ENCODE measurements at regions not wholly inside any gene's neighbourhood (a gene's known extent, or its start where the extent isn't known, plus 50 kb on each side); places are given as distances from the start of the nearest gene placed in this dataset.

DNA sequence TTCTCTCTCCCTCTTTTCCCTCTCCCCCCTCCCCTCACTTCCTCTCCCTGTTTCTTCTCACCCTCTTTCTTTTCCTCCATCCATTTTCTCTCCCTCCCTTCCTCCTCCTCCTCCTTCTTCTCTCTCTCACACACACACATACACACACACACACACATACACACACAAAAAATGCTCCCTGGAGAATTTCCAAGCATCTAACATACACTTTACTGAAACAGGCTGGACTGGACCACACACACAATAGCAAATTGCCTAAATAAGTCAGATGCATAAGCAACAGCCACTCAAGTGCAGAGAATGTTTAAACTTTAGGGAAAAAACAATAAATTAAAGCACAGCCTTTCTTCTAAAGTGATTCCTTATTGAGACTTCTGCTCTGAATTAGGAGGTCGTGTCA is 267.7 kb downstream of the FGFR2 start:
- no peak for ATAC-seq
- in situ Hi-C loops (cut with MboI), result no loop called here
- Histone ChIP-seq H3K4me1 (ENCODE audit: control insufficient read depth, insufficient read depth, low read length) (no peaks in the 10 kb centered on the region), H3K27me3 (replicated peaks in 1 of 2; ENCODE audit: control insufficient read depth in 2 of 2, insufficient read depth in 2 of 2, low read length in 1 of 2) (no peaks in the 10 kb centered on the region), H2AFZ (ENCODE audit: control insufficient read depth, low read depth, low read length) (no peak overlapping the region), H3K36me3 (ENCODE audit: control insufficient read depth in 2 of 2, insufficient read depth in 2 of 2, low read length in 1 of 2) (no peaks in the 10 kb centered on the region), H3K9me3 (replicated peaks; ENCODE audit: control insufficient read depth, insufficient read depth, low read length) (no peaks in the 10 kb centered on the region), H3K4me2 (ENCODE audit: control insufficient read depth, insufficient read depth) (no peak overlapping the region), H4K20me1 (ENCODE audit: control insufficient read depth, insufficient read depth) (no peaks in the 10 kb centered on the region), H3K9ac (ENCODE audit: control insufficient read depth, insufficient read depth, low read length) (no peak overlapping the region), H3K4me3 (no peak overlapping the region), H3K79me2 (ENCODE audit: control insufficient read depth, insufficient read depth, low read length) (no peaks in the 10 kb centered on the region), H3K27ac (ENCODE audit: control insufficient read depth, insufficient read depth) (no peak overlapping the region)
- ChIA-PET SMC1A (ENCODE audit: uncharacterized antibody, unreplicated experiment) (no interaction called here), RAD21 (ENCODE audit: unreplicated experiment) (no interaction called here), POLR2A (no interaction called here), CTCF (no interaction called here)
- WGBS (ENCODE audit: insufficient coverage, insufficient replicate concordance, low lambda C conversion rate, missing lambda C conversion rate), result 0% methylated on average over 1 of the region's 1 CpG
- no peak for FAIRE-seq
- TF ChIP-seq, protein P1, sequence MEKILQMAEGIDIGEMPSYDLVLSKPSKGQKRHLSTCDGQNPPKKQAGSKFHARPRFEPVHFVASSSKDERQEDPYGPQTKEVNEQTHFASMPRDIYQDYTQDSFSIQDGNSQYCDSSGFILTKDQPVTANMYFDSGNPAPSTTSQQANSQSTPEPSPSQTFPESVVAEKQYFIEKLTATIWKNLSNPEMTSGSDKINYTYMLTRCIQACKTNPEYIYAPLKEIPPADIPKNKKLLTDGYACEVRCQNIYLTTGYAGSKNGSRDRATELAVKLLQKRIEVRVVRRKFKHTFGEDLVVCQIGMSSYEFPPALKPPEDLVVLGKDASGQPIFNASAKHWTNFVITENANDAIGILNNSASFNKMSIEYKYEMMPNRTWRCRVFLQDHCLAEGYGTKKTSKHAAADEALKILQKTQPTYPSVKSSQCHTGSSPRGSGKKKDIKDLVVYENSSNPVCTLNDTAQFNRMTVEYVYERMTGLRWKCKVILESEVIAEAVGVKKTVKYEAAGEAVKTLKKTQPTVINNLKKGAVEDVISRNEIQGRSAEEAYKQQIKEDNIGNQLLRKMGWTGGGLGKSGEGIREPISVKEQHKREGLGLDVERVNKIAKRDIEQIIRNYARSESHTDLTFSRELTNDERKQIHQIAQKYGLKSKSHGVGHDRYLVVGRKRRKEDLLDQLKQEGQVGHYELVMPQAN (conservative IDR thresholded peaks at IDR 0.05), result no peak
- TF ChIP-seq EP300 (IDR thresholded peaks at IDR 0.05; ENCODE audit: borderline replicate concordance in 1 of 2, control insufficient read depth in 1 of 2, low read depth in 2 of 2, low read length in 2 of 2) (no peak), TCF7 (IDR thresholded peaks at IDR 0.05; ENCODE audit: borderline replicate concordance) (no peak), YBX1 (IDR thresholded peaks at IDR 0.05) (no peak), SMAD1 (IDR thresholded peaks at IDR 0.05; ENCODE audit: low read depth, partially characterized antibody) (no peak), GABPA (IDR thresholded peaks at IDR 0.05; ENCODE audit: low read depth) (no peak), POLR2AphosphoS5 (IDR thresholded peaks at IDR 0.05; ENCODE audit: low read length) (no peak), YY1 (IDR thresholded peaks at IDR 0.05; ENCODE audit: low read depth, low read length) (no peak)
- TF ChIP-seq, protein P2, sequence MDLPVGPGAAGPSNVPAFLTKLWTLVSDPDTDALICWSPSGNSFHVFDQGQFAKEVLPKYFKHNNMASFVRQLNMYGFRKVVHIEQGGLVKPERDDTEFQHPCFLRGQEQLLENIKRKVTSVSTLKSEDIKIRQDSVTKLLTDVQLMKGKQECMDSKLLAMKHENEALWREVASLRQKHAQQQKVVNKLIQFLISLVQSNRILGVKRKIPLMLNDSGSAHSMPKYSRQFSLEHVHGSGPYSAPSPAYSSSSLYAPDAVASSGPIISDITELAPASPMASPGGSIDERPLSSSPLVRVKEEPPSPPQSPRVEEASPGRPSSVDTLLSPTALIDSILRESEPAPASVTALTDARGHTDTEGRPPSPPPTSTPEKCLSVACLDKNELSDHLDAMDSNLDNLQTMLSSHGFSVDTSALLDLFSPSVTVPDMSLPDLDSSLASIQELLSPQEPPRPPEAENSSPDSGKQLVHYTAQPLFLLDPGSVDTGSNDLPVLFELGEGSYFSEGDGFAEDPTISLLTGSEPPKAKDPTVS (IDR thresholded peaks at IDR 0.05; ENCODE audit: low read depth, low read length), result no peak
- TF ChIP-seq, protein P3, sequence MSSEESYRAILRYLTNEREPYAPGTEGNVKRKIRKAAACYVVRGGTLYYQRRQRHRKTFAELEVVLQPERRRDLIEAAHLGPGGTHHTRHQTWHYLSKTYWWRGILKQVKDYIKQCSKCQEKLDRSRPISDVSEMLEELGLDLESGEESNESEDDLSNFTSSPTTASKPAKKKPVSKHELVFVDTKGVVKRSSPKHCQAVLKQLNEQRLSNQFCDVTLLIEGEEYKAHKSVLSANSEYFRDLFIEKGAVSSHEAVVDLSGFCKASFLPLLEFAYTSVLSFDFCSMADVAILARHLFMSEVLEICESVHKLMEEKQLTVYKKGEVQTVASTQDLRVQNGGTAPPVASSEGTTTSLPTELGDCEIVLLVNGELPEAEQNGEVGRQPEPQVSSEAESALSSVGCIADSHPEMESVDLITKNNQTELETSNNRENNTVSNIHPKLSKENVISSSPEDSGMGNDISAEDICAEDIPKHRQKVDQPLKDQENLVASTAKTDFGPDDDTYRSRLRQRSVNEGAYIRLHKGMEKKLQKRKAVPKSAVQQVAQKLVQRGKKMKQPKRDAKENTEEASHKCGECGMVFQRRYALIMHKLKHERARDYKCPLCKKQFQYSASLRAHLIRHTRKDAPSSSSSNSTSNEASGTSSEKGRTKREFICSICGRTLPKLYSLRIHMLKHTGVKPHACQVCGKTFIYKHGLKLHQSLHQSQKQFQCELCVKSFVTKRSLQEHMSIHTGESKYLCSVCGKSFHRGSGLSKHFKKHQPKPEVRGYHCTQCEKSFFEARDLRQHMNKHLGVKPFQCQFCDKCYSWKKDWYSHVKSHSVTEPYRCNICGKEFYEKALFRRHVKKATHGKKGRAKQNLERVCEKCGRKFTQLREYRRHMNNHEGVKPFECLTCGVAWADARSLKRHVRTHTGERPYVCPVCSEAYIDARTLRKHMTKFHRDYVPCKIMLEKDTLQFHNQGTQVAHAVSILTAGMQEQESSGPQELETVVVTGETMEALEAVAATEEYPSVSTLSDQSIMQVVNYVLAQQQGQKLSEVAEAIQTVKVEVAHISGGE (CRISPR knock-in tag; IDR thresholded peaks at IDR 0.05), result no peak
- TF ChIP-seq, protein P4, sequence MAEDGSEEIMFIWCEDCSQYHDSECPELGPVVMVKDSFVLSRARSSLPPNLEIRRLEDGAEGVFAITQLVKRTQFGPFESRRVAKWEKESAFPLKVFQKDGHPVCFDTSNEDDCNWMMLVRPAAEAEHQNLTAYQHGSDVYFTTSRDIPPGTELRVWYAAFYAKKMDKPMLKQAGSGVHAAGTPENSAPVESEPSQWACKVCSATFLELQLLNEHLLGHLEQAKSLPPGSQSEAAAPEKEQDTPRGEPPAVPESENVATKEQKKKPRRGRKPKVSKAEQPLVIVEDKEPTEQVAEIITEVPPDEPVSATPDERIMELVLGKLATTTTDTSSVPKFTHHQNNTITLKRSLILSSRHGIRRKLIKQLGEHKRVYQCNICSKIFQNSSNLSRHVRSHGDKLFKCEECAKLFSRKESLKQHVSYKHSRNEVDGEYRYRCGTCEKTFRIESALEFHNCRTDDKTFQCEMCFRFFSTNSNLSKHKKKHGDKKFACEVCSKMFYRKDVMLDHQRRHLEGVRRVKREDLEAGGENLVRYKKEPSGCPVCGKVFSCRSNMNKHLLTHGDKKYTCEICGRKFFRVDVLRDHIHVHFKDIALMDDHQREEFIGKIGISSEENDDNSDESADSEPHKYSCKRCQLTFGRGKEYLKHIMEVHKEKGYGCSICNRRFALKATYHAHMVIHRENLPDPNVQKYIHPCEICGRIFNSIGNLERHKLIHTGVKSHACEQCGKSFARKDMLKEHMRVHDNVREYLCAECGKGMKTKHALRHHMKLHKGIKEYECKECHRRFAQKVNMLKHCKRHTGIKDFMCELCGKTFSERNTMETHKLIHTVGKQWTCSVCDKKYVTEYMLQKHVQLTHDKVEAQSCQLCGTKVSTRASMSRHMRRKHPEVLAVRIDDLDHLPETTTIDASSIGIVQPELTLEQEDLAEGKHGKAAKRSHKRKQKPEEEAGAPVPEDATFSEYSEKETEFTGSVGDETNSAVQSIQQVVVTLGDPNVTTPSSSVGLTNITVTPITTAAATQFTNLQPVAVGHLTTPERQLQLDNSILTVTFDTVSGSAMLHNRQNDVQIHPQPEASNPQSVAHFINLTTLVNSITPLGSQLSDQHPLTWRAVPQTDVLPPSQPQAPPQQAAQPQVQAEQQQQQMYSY (CRISPR knock-in tag; IDR thresholded peaks at IDR 0.05), result no peak
- DNase-seq (ENCODE audit: low read depth, low spot score), result no peak
- BruUV-seq (replicated peaks), result no TSS peak
- intact Hi-C loops (cut with micrococcal nuclease; ENCODE audit: unreplicated experiment), result no loop called here

Data from GM12878 (cell line).